ENCODE measurements at regions not wholly inside any gene's neighbourhood (a gene's known extent, or its start where the extent isn't known, plus 50 kb on each side); places are given as distances from the start of the nearest gene placed in this dataset.

GRCh38 chr6:6508643-6509042, 79.9 kb upstream of the LY86 start:
- no peaks in the 10 kb centered on the region for H3K9me3 ChIP-seq (ENCODE audit: severe bottlenecking)
- H3K4me3 ChIP-seq (ENCODE audit: low read depth, low read length), result no peak overlapping the region
- no peak for TF ChIP-seq CTCF (IDR thresholded peaks at IDR 0.05; ENCODE audit: low read depth, low read length)
- H3K27ac ChIP-seq, result no peak overlapping the region
- no peaks in the 10 kb centered on the region for H3K27me3 ChIP-seq (ENCODE audit: insufficient read depth, low read depth, severe bottlenecking)
- no peaks in the 10 kb centered on the region for H3K36me3 ChIP-seq
- DNase-seq, result no peak

GRCh38 chr6:6509284-6509683, 79.2 kb upstream of the LY86 start:
- H3K27ac ChIP-seq, result no peak overlapping the region
- H3K9me3 ChIP-seq (ENCODE audit: severe bottlenecking), result no peaks in the 10 kb centered on the region
- no peak for TF ChIP-seq CTCF (IDR thresholded peaks at IDR 0.05; ENCODE audit: low read depth, low read length)
- H3K4me3 ChIP-seq (ENCODE audit: low read depth, low read length), result no peak overlapping the region
- H3K27me3 ChIP-seq (ENCODE audit: insufficient read depth, low read depth, severe bottlenecking), result no peaks in the 10 kb centered on the region
- no peaks in the 10 kb centered on the region for H3K36me3 ChIP-seq
- no peak for DNase-seq

- no peaks in the 10 kb centered on the region for H3K36me3 ChIP-seq
- no peak for DNase-seq
- no peak for TF ChIP-seq CTCF (IDR thresholded peaks at IDR 0.05; ENCODE audit: low read depth, low read length)
- H3K27me3 ChIP-seq (ENCODE audit: insufficient read depth, low read depth, severe bottlenecking), result peaks cover 3% of the 10 kb centered on the region
- H3K4me3 ChIP-seq (ENCODE audit: low read depth, low read length), result no peak overlapping the region
- peaks cover 2% of the 10 kb centered on the region for H3K9me3 ChIP-seq (ENCODE audit: severe bottlenecking)
- H3K27ac ChIP-seq, result no peak overlapping the region
Measured at GRCh38 chr6:6512711-6513110, 75.8 kb upstream of the LY86 start.

- H3K27ac ChIP-seq, result no peak overlapping the region
- no peak overlapping the region for H3K4me3 ChIP-seq (ENCODE audit: low read depth, low read length)
- H3K9me3 ChIP-seq (ENCODE audit: severe bottlenecking), result peaks cover 2% of the 10 kb centered on the region
- peaks cover 3% of the 10 kb centered on the region for H3K27me3 ChIP-seq (ENCODE audit: insufficient read depth, low read depth, severe bottlenecking)
- no peak for TF ChIP-seq CTCF (IDR thresholded peaks at IDR 0.05; ENCODE audit: low read depth, low read length)
- no peaks in the 10 kb centered on the region for H3K36me3 ChIP-seq
- no peak for DNase-seq
Measured at GRCh38 chr6:6515691-6516607, 72.6 kb upstream of the LY86 start.

GRCh38 chr6:6516666-6517458, 71.7 kb upstream of the LY86 start:
- no peak overlapping the region for H3K27ac ChIP-seq
- peaks cover 2% of the 10 kb centered on the region for H3K9me3 ChIP-seq (ENCODE audit: severe bottlenecking)
- no peak overlapping the region for H3K4me3 ChIP-seq (ENCODE audit: low read depth, low read length)
- peaks cover 3% of the 10 kb centered on the region for H3K27me3 ChIP-seq (ENCODE audit: insufficient read depth, low read depth, severe bottlenecking)
- TF ChIP-seq CTCF (IDR thresholded peaks at IDR 0.05; ENCODE audit: low read depth, low read length), result no peak
- no peaks in the 10 kb centered on the region for H3K36me3 ChIP-seq
- no peak for DNase-seq

Data from WERI-Rb-1 (cell line).